H9 (cell line): ENCODE measurements at regions not wholly inside any gene's neighbourhood (a gene's known extent, or its start where the extent isn't known, plus 50 kb on each side); places are given as distances from the start of the nearest gene placed in this dataset.

Experiments
- DNase-seq: peaks from one replicate; pipeline ENCODE4 v3.0.0-alpha.2; 2017
- H2AFZ ChIP-seq: one replicate; pipeline ENCODE4 v1.6.1; 2013; ENCODE audit warnings: mild to moderate bottlenecking, low read length, control low read depth, moderate library complexity
- H2AK5ac ChIP-seq: 2 replicates; pipeline ENCODE4 v1.6.1; 2013; ENCODE audit warnings: low read length, control low read depth, mixed read lengths; ENCODE audit not compliant: insufficient read length
- H2BK120ac ChIP-seq: one replicate; pipeline ENCODE4 v1.6.1; 2013; ENCODE audit warnings: low read depth, mild to moderate bottlenecking, low read length, control low read depth, inconsistent platforms; ENCODE audit not compliant: poor library complexity, severe bottlenecking
- H2BK12ac ChIP-seq: 2 replicates; pipeline ENCODE4 v1.6.1; 2013; ENCODE audit warnings: low read length, control low read depth, mixed read lengths, low read depth; ENCODE audit not compliant: insufficient read length
- H2BK15ac ChIP-seq: 2 replicates; pipeline ENCODE4 v1.6.1; 2013; ENCODE audit warnings: low read depth, low read length, control low read depth
- H2BK20ac ChIP-seq: one replicate; pipeline ENCODE4 v1.6.1; 2013; ENCODE audit warnings: low read depth, mild to moderate bottlenecking, low read length, control low read depth, inconsistent platforms; ENCODE audit not compliant: poor library complexity, severe bottlenecking
- H2BK5ac ChIP-seq: 2 replicates; pipeline ENCODE4 v1.6.1; 2013; ENCODE audit warnings: low read length, control low read depth, mixed read lengths; ENCODE audit not compliant: insufficient read length
- H3K14ac ChIP-seq: 2 replicates; pipeline ENCODE4 v1.6.1; 2013; ENCODE audit warnings: low read length, control low read depth; ENCODE audit not compliant: insufficient read depth
- H3K18ac ChIP-seq: 2 replicates; pipeline ENCODE4 v1.6.1; 2013; ENCODE audit warnings: low read depth, mild to moderate bottlenecking, mixed read lengths, low read length, control low read depth; ENCODE audit not compliant: insufficient read length
- H3K23ac ChIP-seq: 2 replicates; pipeline ENCODE4 v1.6.1; 2013; ENCODE audit warnings: low read length, control low read depth, mixed read lengths, low read depth; ENCODE audit not compliant: insufficient read length
- H3K23me2 ChIP-seq: 2 replicates; pipeline ENCODE4 v1.6.1; 2013; ENCODE audit warnings: low read depth, mild to moderate bottlenecking, mixed read lengths, low read length, control low read depth; ENCODE audit not compliant: insufficient read length, poor library complexity, severe bottlenecking
- H3K27ac ChIP-seq: 2 replicates; pipeline ENCODE4 v1.5.1; 2013; ENCODE audit warnings: low read length, control low read depth, mixed read lengths, low read depth; ENCODE audit not compliant: insufficient read length
- H3K27me3 ChIP-seq: 2 replicates; pipeline ENCODE4 v1.6.1; 2013; ENCODE audit warnings: low read length, control low read depth, inconsistent platforms; ENCODE audit not compliant: insufficient read depth
- H3K4ac ChIP-seq: 2 replicates; pipeline ENCODE4 v1.6.1; 2013; ENCODE audit warnings: low read depth, mild to moderate bottlenecking, control low read depth, inconsistent platforms, low read length, moderate library complexity
- H3K4me1 ChIP-seq: 2 replicates; pipeline ENCODE4 v1.6.1; 2013; ENCODE audit warnings: low read length, control low read depth, inconsistent platforms; ENCODE audit not compliant: insufficient read depth
- H3K4me2 ChIP-seq: 2 replicates; pipeline ENCODE4 v1.6.1; 2013; ENCODE audit warnings: low read length, control low read depth, mixed read lengths; ENCODE audit not compliant: insufficient read length, insufficient read depth
- H3K56ac ChIP-seq: 2 replicates; pipeline ENCODE4 v1.6.1; 2013; ENCODE audit warnings: low read depth, mild to moderate bottlenecking, mixed read lengths, low read length, control low read depth; ENCODE audit not compliant: insufficient read length
- H3K79me1 ChIP-seq: 2 replicates; pipeline ENCODE4 v1.6.1; 2013; ENCODE audit warnings: low read depth, mild to moderate bottlenecking, moderate library complexity, low read length, control low read depth, inconsistent platforms; ENCODE audit not compliant: insufficient read depth, poor library complexity, severe bottlenecking
- H3K79me2 ChIP-seq: 2 replicates; pipeline ENCODE4 v1.6.1; 2013; ENCODE audit warnings: low read length, control low read depth, inconsistent platforms; ENCODE audit not compliant: insufficient read depth
- H3K9ac ChIP-seq: 2 replicates; pipeline ENCODE4 v1.6.1; 2013; ENCODE audit warnings: low read length, control low read depth, mixed read lengths; ENCODE audit not compliant: insufficient read length; ENCODE audit errors: extremely low read depth
- H3K9me3 ChIP-seq: one replicate; pipeline ENCODE4 v1.6.1; 2013; ENCODE audit warnings: low read depth, low read length, inconsistent platforms; ENCODE audit not compliant: control insufficient read depth
- H3T11ph ChIP-seq: one replicate; pipeline ENCODE4 v1.6.1; 2013; ENCODE audit warnings: mild to moderate bottlenecking, low read length, control low read depth, inconsistent platforms
- H4K20me1 ChIP-seq: one replicate; pipeline ENCODE4 v1.6.1; 2013; ENCODE audit not compliant: control insufficient read depth, insufficient read length, insufficient read depth
- H4K5ac ChIP-seq: 2 replicates; pipeline ENCODE4 v1.6.1; 2013; ENCODE audit warnings: low read depth, mild to moderate bottlenecking, mixed read lengths, low read length, control low read depth; ENCODE audit not compliant: insufficient read length
- H4K8ac ChIP-seq: replicated peaks from 2 replicates; pipeline ENCODE4 v1.6.1; 2013; ENCODE audit warnings: low read length, control low read depth, mixed read lengths, low read depth; ENCODE audit not compliant: insufficient read length
- H4K91ac ChIP-seq: 2 replicates; pipeline ENCODE4 v1.6.1; 2013; ENCODE audit warnings: low read depth, mild to moderate bottlenecking, moderate library complexity, mixed read lengths, low read length, control low read depth; ENCODE audit not compliant: insufficient read length
- H3K27ac Mint-ChIP-seq, 3 experiments: 2 replicates in 2 of 3; 3 replicates in 1 of 3; pipeline ENCODE4 v1.8.0; 2020 to 2021; ENCODE audit warnings: mixed read lengths in 3 of 3, mild to moderate bottlenecking in 1 of 3, moderate library complexity in 1 of 3
- H3K27me3 Mint-ChIP-seq: 2 replicates; pipeline ENCODE4 v1.8.0; 2021; ENCODE audit warnings: low read depth, mild to moderate bottlenecking, moderate library complexity, mixed read lengths
- H3K36me3 Mint-ChIP-seq, 3 experiments: 2 replicates in 2 of 3; 3 replicates in 1 of 3; pipeline ENCODE4 v1.8.0; 2020 to 2021; ENCODE audit warnings: low read depth in 3 of 3, mixed read lengths in 3 of 3; ENCODE audit not compliant: insufficient read depth in 1 of 3
- H3K4me1 Mint-ChIP-seq, 2 experiments: 2 replicates each; pipeline ENCODE4 v1.8.0; 2020; ENCODE audit warnings: mixed read lengths in 2 of 2
- H3K4me3 Mint-ChIP-seq, 2 experiments: 2 replicates in 1 of 2; 3 replicates in 1 of 2; pipeline ENCODE4 v1.8.0; 2020 to 2021; ENCODE audit warnings: mild to moderate bottlenecking in 2 of 2, mixed read lengths in 2 of 2, moderate library complexity in 1 of 2
- H3K9me3 Mint-ChIP-seq, 2 experiments: 2 replicates in 1 of 2; 3 replicates in 1 of 2; pipeline ENCODE4 v1.8.0; 2020; ENCODE audit warnings: mild to moderate bottlenecking in 2 of 2, mixed read lengths in 2 of 2, moderate library complexity in 1 of 2
- CTCF ChIP-seq: fragments of 200-600 bp; sonication (generic); conservative IDR thresholded peaks from 3 replicates; pipeline ENCODE4 v1.8.0; 2021; ENCODE audit warnings: antibody characterized with exemption, mild to moderate bottlenecking
- WGBS: extraction: QIAGEN DNeasy Blood & Tissue Kit; methylation state at CpG from one replicate; pipeline ENCODE4 v1.1.7; 2013; ENCODE audit warnings: missing lambda C conversion rate, low lambda C conversion rate, mixed read lengths; ENCODE audit not compliant: insufficient read length; ENCODE audit errors: extremely low coverage; 5-methylcytosine and 5-hydroxymethylcytosine counted together

- no peaks in the 10 kb centered on the region for H3K4me1 ChIP-seq
These were observed 123.9 kb upstream of the FZD8 start for GRCh38 chr10:35765996-35766395.

More at GRCh38 chr10:35765996-35766395, 123.9 kb upstream of the FZD8 start:
- peaks cover 19% of the 10 kb centered on the region in 2 experiments for H3K4me1 Mint-ChIP-seq
- no peak for TF ChIP-seq CTCF
- H2BK15ac ChIP-seq: no peak overlapping the region
- H3K23ac ChIP-seq: no peak overlapping the region
- no peak overlapping the region for H3K4me3 Mint-ChIP-seq
- no peak overlapping the region for H2AK5ac ChIP-seq
- no peak overlapping the region for H2BK120ac ChIP-seq
- no CpG with 5 or more reads among the region's 4 CpGs for WGBS
- no peak overlapping the region for H3K14ac ChIP-seq
- H3K79me1 ChIP-seq: no peaks in the 10 kb centered on the region
- H3K79me2 ChIP-seq: no peaks in the 10 kb centered on the region
- H3T11ph ChIP-seq: no peak overlapping the region
- H3K23me2 ChIP-seq: no peaks in the 10 kb centered on the region
- H3K56ac ChIP-seq: no peak overlapping the region
- no peaks in the 10 kb centered on the region for H4K20me1 ChIP-seq
- no peak overlapping the region for H2BK5ac ChIP-seq
- H3K18ac ChIP-seq: no peak overlapping the region
- H3K27ac ChIP-seq: no peak overlapping the region
- no peak overlapping the region for H3K9ac ChIP-seq
- H2BK20ac ChIP-seq: no peak overlapping the region
- H3K4me2 ChIP-seq: no peak overlapping the region
- H4K91ac ChIP-seq: no peak overlapping the region
- H3K27me3 Mint-ChIP-seq: peaks cover 3% of the 10 kb centered on the region; the same call in 1 of the 2 replicates
- DNase-seq: no peak
- H3K4ac ChIP-seq: no peak overlapping the region
- H4K5ac ChIP-seq: no peak overlapping the region
- no peaks in the 10 kb centered on the region for H3K9me3 Mint-ChIP-seq
- no peak overlapping the region for H2BK12ac ChIP-seq
- no peaks in the 10 kb centered on the region for H3K27me3 ChIP-seq
- H4K8ac ChIP-seq: no peak overlapping the region
- H3K36me3 Mint-ChIP-seq: no peaks in the 10 kb centered on the region
- H2AFZ ChIP-seq: no peak overlapping the region
- no peaks in the 10 kb centered on the region for H3K9me3 ChIP-seq
- no peak overlapping the region for H3K27ac Mint-ChIP-seq
